HUES48 (cell line): ENCODE measurements at regions not wholly inside any gene's neighbourhood (a gene's known extent, or its start where the extent isn't known, plus 50 kb on each side); places are given as distances from the start of the nearest gene placed in this dataset.

Experiments used
- H3K27ac ChIP-seq: one replicate; pipeline ENCODE4 v1.7.0; 2013; ENCODE audit warnings: low read depth, low read length, inconsistent platforms
- H3K27me3 ChIP-seq: 2 replicates; pipeline ENCODE4 v1.6.1; 2013; ENCODE audit warnings: mild to moderate bottlenecking, low read length; ENCODE audit not compliant: control insufficient read depth, insufficient read depth
- H3K36me3 ChIP-seq: 2 replicates; pipeline ENCODE4 v1.6.1; 2013; ENCODE audit warnings: low read length; ENCODE audit not compliant: control insufficient read depth, insufficient read depth
- H3K4me1 ChIP-seq: 2 replicates; pipeline ENCODE4 v1.6.1; 2013; ENCODE audit warnings: mild to moderate bottlenecking, low read length; ENCODE audit not compliant: control insufficient read depth, insufficient read depth
- H3K4me3 ChIP-seq: 2 replicates; pipeline ENCODE4 v1.5.1; 2013; ENCODE audit warnings: mild to moderate bottlenecking, low read depth, low read length
- H3K9ac ChIP-seq: 2 replicates; pipeline ENCODE4 v1.6.1; 2013; ENCODE audit warnings: mild to moderate bottlenecking, low read depth, low read length, moderate library complexity
- H3K9me3 ChIP-seq: 2 replicates; pipeline ENCODE4 v1.6.1; 2013; ENCODE audit warnings: low read length; ENCODE audit not compliant: control insufficient read depth, insufficient read depth

GRCh38 chr12:90899456-90900182, 55.4 kb downstream of the CCER1 start:
- no peaks in the 10 kb centered on the region for H3K27me3 ChIP-seq
- H3K4me1 ChIP-seq = no peaks in the 10 kb centered on the region
- H3K27ac ChIP-seq = no peak overlapping the region
- no peaks in the 10 kb centered on the region for H3K9me3 ChIP-seq
- H3K36me3 ChIP-seq = no peaks in the 10 kb centered on the region
- no peak overlapping the region for H3K9ac ChIP-seq
- H3K4me3 ChIP-seq = no peak overlapping the region

GRCh38 chr12:90897986-90898385, 57.0 kb downstream of the CCER1 start:
- Histone ChIP-seq H3K27ac (no peak overlapping the region), H3K4me3 (no peak overlapping the region), H3K36me3 (no peaks in the 10 kb centered on the region), H3K9me3 (no peaks in the 10 kb centered on the region), H3K27me3 (no peaks in the 10 kb centered on the region), H3K9ac (no peak overlapping the region), H3K4me1 (no peaks in the 10 kb centered on the region)

GRCh38 chr12:90897316-90897715, 57.7 kb downstream of the CCER1 start:
- H3K27me3 ChIP-seq = no peaks in the 10 kb centered on the region
- H3K4me3 ChIP-seq = no peak overlapping the region
- no peaks in the 10 kb centered on the region for H3K36me3 ChIP-seq
- no peak overlapping the region for H3K9ac ChIP-seq
- no peaks in the 10 kb centered on the region for H3K4me1 ChIP-seq
- H3K9me3 ChIP-seq = no peaks in the 10 kb centered on the region
- H3K27ac ChIP-seq = no peak overlapping the region

- Histone ChIP-seq H3K27me3 (no peaks in the 10 kb centered on the region), H3K36me3 (no peaks in the 10 kb centered on the region), H3K4me1 (no peaks in the 10 kb centered on the region)
Observed at GRCh38 chr12:90896821-90897220, 58.2 kb downstream of the CCER1 start.

GRCh38 chr12:90896164-90896563, 58.8 kb downstream of the CCER1 start:
- H3K4me3 ChIP-seq = no peak overlapping the region
- H3K27me3 ChIP-seq = no peaks in the 10 kb centered on the region
- no peaks in the 10 kb centered on the region for H3K4me1 ChIP-seq
- no peaks in the 10 kb centered on the region for H3K36me3 ChIP-seq
- H3K9ac ChIP-seq = no peak overlapping the region
- H3K27ac ChIP-seq = no peak overlapping the region
- no peaks in the 10 kb centered on the region for H3K9me3 ChIP-seq

More at GRCh38 chr12:90896821-90897220, 58.2 kb downstream of the CCER1 start:
- H3K4me3 ChIP-seq = no peak overlapping the region
- no peak overlapping the region for H3K9ac ChIP-seq
- H3K27ac ChIP-seq = no peak overlapping the region
- H3K9me3 ChIP-seq = no peaks in the 10 kb centered on the region

- no peak overlapping the region for H3K9ac ChIP-seq
- no peak overlapping the region for H3K4me3 ChIP-seq
- H3K27ac ChIP-seq = no peak overlapping the region
- no peaks in the 10 kb centered on the region for H3K9me3 ChIP-seq
- H3K27me3 ChIP-seq = no peaks in the 10 kb centered on the region
- no peaks in the 10 kb centered on the region for H3K4me1 ChIP-seq
- H3K36me3 ChIP-seq = no peaks in the 10 kb centered on the region
Observed at GRCh38 chr12:90888316-90888715, 66.7 kb downstream of the CCER1 start.

GRCh38 chr12:90883456-90883855, 71.5 kb downstream of the CCER1 start:
- no peak overlapping the region for H3K4me3 ChIP-seq
- no peak overlapping the region for H3K27ac ChIP-seq
- H3K27me3 ChIP-seq = no peaks in the 10 kb centered on the region
- H3K9me3 ChIP-seq = no peaks in the 10 kb centered on the region
- no peak overlapping the region for H3K9ac ChIP-seq
- H3K36me3 ChIP-seq = no peaks in the 10 kb centered on the region
- H3K4me1 ChIP-seq = no peaks in the 10 kb centered on the region

GRCh38 chr12:90871726-90872096, 83.3 kb downstream of the CCER1 start:
- Histone ChIP-seq H3K36me3 (no peaks in the 10 kb centered on the region), H3K9ac (no peak overlapping the region), H3K4me3 (no peak overlapping the region), H3K27me3 (no peaks in the 10 kb centered on the region), H3K9me3 (no peaks in the 10 kb centered on the region), H3K4me1 (no peaks in the 10 kb centered on the region), H3K27ac (no peak overlapping the region)

- Histone ChIP-seq H3K27ac (no peak overlapping the region), H3K27me3 (no peaks in the 10 kb centered on the region), H3K9ac (no peak overlapping the region)
Observed at GRCh38 chr12:90870971-90871725, 83.8 kb downstream of the CCER1 start.

GRCh38 chr12:90868626-90869025, 86.3 kb downstream of the CCER1 start:
- H3K27ac ChIP-seq = no peak overlapping the region
- H3K9ac ChIP-seq = no peak overlapping the region

More at GRCh38 chr12:90870971-90871725, 83.8 kb downstream of the CCER1 start:
- Histone ChIP-seq H3K4me3 (no peak overlapping the region), H3K9me3 (no peaks in the 10 kb centered on the region), H3K36me3 (no peaks in the 10 kb centered on the region), H3K4me1 (no peaks in the 10 kb centered on the region)

GRCh38 chr12:90859591-90859990, 95.4 kb downstream of the CCER1 start:
- Histone ChIP-seq H3K36me3 (no peaks in the 10 kb centered on the region), H3K27ac (no peak overlapping the region), H3K4me3 (no peak overlapping the region), H3K9ac (no peak overlapping the region), H3K4me1 (no peaks in the 10 kb centered on the region), H3K9me3 (no peaks in the 10 kb centered on the region), H3K27me3 (no peaks in the 10 kb centered on the region)

More at GRCh38 chr12:90868626-90869025, 86.3 kb downstream of the CCER1 start:
- Histone ChIP-seq H3K36me3 (no peaks in the 10 kb centered on the region), H3K4me3 (no peak overlapping the region), H3K9me3 (no peaks in the 10 kb centered on the region), H3K4me1 (no peaks in the 10 kb centered on the region), H3K27me3 (no peaks in the 10 kb centered on the region)
